ENCODE measurements at regions not wholly inside any gene's neighbourhood (a gene's known extent, or its start where the extent isn't known, plus 50 kb on each side); places are given as distances from the start of the nearest gene placed in this dataset.

DNA sequence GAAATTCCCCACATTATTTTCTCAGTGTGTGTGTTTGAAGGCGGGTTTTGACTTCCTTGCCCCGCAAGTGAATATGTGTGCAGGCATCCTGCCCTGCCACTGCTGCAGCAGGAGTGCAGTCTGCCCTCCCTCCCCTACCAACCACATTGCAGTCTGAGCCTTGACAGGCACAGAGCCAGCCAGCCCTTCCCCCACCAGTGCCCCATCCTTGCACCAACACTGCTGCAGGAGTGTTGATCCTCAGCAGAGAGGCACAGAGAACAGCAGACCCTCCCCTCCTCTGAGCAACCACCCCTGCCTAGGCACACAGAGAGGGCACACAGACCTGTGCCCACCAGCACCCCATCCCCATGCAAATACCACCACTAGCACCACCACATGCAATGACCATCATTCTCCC, 683.0 kb upstream of the PKDCC start:
- ChIA-PET CTCF (ENCODE audit: unreplicated experiment) (no interaction called here), POLR2A (no interaction called here)
- H3K79me2 ChIP-seq (ENCODE audit: insufficient read depth, low read depth, low read length), result no peaks in the 10 kb centered on the region
- no peaks in the 10 kb centered on the region for H4K20me1 ChIP-seq (ENCODE audit: insufficient read depth, low read length)
- H3K36me3 ChIP-seq (ENCODE audit: insufficient read depth, low read length), result no peaks in the 10 kb centered on the region
- no peak overlapping the region for H3K4me3 ChIP-seq (ENCODE audit: low read depth, low read length, poor library complexity, severe bottlenecking)
- no peak for DNase-seq (ENCODE audit: low spot score)
- H3K9me2 ChIP-seq (ENCODE audit: insufficient read depth, low read length), result no peaks in the 10 kb centered on the region
- H3K4me1 ChIP-seq (ENCODE audit: insufficient read depth, low read length, poor library complexity, severe bottlenecking), result no peaks in the 10 kb centered on the region
- peaks cover 5% of the 10 kb centered on the region; the same call in 1 of the 2 replicates for H3K9me3 ChIP-seq (ENCODE audit: low read length)
- no TSS peak for BruUV-seq (replicated peaks)
- H2AFZ ChIP-seq (ENCODE audit: low read length), result no peak overlapping the region
- no peak overlapping the region for H3K27ac ChIP-seq (ENCODE audit: low read depth, low read length, poor library complexity, severe bottlenecking)
- TF ChIP-seq EZH2phosphoT487 (IDR thresholded peaks at IDR 0.05; ENCODE audit: borderline replicate concordance, low read depth, low read length), result no peak
- TF ChIP-seq, protein P1, sequence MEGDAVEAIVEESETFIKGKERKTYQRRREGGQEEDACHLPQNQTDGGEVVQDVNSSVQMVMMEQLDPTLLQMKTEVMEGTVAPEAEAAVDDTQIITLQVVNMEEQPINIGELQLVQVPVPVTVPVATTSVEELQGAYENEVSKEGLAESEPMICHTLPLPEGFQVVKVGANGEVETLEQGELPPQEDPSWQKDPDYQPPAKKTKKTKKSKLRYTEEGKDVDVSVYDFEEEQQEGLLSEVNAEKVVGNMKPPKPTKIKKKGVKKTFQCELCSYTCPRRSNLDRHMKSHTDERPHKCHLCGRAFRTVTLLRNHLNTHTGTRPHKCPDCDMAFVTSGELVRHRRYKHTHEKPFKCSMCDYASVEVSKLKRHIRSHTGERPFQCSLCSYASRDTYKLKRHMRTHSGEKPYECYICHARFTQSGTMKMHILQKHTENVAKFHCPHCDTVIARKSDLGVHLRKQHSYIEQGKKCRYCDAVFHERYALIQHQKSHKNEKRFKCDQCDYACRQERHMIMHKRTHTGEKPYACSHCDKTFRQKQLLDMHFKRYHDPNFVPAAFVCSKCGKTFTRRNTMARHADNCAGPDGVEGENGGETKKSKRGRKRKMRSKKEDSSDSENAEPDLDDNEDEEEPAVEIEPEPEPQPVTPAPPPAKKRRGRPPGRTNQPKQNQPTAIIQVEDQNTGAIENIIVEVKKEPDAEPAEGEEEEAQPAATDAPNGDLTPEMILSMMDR (conservative IDR thresholded peaks at IDR 0.05; ENCODE audit: low read length), result no peak
- intact Hi-C loops (cut with micrococcal nuclease; ENCODE audit: unreplicated experiment), result no loop called here
- no peak overlapping the region for H3K4me2 ChIP-seq (ENCODE audit: low read length)

DNA sequence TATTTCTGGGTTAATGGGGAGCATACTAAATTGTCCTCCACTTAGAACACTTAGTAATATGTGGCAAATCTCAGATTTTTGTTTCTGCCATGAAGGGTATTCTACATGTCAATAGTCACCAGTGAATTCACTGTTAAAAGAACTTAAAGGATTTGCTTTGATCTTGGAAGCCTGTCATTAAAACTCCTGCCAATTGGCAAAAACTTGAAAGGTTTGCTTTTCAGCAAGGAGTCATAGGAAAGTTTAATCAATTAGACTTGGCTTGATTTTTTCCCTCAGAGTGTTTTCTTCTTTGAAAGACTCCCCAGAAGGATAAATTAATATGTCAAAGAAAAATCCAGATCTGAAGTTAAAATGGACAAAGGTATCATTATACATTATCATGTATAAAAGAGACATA, 671.9 kb upstream of the PKDCC start:
- Histone ChIP-seq H2AFZ (ENCODE audit: low read length) (no peak overlapping the region), H3K27ac (ENCODE audit: low read depth, low read length, poor library complexity, severe bottlenecking) (no peak overlapping the region), H3K79me2 (ENCODE audit: insufficient read depth, low read depth, low read length) (no peaks in the 10 kb centered on the region), H3K9me2 (ENCODE audit: insufficient read depth, low read length) (no peaks in the 10 kb centered on the region), H3K36me3 (ENCODE audit: insufficient read depth, low read length) (no peaks in the 10 kb centered on the region), H3K4me3 (ENCODE audit: low read depth, low read length, poor library complexity, severe bottlenecking) (no peak overlapping the region), H3K4me1 (ENCODE audit: insufficient read depth, low read length, poor library complexity, severe bottlenecking) (no peaks in the 10 kb centered on the region), H3K9me3 (ENCODE audit: low read length) (no peaks in the 10 kb centered on the region), H3K4me2 (ENCODE audit: low read length) (no peak overlapping the region), H4K20me1 (ENCODE audit: insufficient read depth, low read length) (no peaks in the 10 kb centered on the region)
- no peak for DNase-seq (ENCODE audit: low spot score)
- ChIA-PET POLR2A (no interaction called here), CTCF (ENCODE audit: unreplicated experiment) (no interaction called here)
- intact Hi-C loops (cut with micrococcal nuclease; ENCODE audit: unreplicated experiment), result no loop called here
- no TSS peak for BruUV-seq (replicated peaks)
- no peak for TF ChIP-seq EZH2phosphoT487 (IDR thresholded peaks at IDR 0.05; ENCODE audit: borderline replicate concordance, low read depth, low read length)
- TF ChIP-seq, protein P1 (conservative IDR thresholded peaks at IDR 0.05; ENCODE audit: low read length), result no peak

DNA sequence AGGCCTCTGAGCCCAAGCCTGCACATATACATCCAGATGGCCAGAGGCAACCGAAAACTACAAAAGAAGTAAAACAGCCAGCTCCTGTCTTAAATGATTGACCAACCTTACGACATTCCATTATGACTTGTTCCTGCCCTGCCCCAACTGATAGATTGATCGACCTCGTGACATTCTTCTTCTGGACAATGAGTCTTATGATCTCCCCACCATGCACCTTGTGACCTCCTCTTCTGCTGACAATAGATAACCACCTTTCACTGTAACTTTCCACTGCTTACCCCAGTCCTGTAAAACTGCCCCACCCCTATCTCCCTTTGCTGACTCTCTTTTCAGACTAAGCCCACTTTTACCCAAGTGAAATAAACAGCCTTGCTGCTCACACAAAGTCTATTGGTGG, 670.0 kb upstream of the PKDCC start:
- TF ChIP-seq EZH2phosphoT487 (IDR thresholded peaks at IDR 0.05; ENCODE audit: borderline replicate concordance, low read depth, low read length), result no peak
- TF ChIP-seq, protein P1 (conservative IDR thresholded peaks at IDR 0.05; ENCODE audit: low read length), result no peak
- BruUV-seq (replicated peaks), result no TSS peak
- Histone ChIP-seq H3K4me1 (ENCODE audit: insufficient read depth, low read length, poor library complexity, severe bottlenecking) (no peaks in the 10 kb centered on the region), H4K20me1 (ENCODE audit: insufficient read depth, low read length) (no peaks in the 10 kb centered on the region), H3K4me2 (ENCODE audit: low read length) (no peak overlapping the region), H3K36me3 (ENCODE audit: insufficient read depth, low read length) (no peaks in the 10 kb centered on the region), H3K9me2 (ENCODE audit: insufficient read depth, low read length) (no peaks in the 10 kb centered on the region), H2AFZ (ENCODE audit: low read length) (no peak overlapping the region), H3K79me2 (ENCODE audit: insufficient read depth, low read depth, low read length) (no peaks in the 10 kb centered on the region), H3K9me3 (ENCODE audit: low read length) (no peaks in the 10 kb centered on the region), H3K4me3 (ENCODE audit: low read depth, low read length, poor library complexity, severe bottlenecking) (no peak overlapping the region), H3K27ac (ENCODE audit: low read depth, low read length, poor library complexity, severe bottlenecking) (no peak overlapping the region)
- POLR2A ChIA-PET, result no interaction called here
- intact Hi-C loops (cut with micrococcal nuclease; ENCODE audit: unreplicated experiment), result no loop called here
- DNase-seq (ENCODE audit: low spot score), result no peak
- CTCF ChIA-PET (ENCODE audit: unreplicated experiment), result no interaction called here
